Colonic mucosa (tissue), 4 donors: ENCODE measurements at regions not wholly inside any gene's neighbourhood (a gene's known extent, or its start where the extent isn't known, plus 50 kb on each side); places are given as distances from the start of the nearest gene placed in this dataset.

Source experiments
- DNase-seq: peaks from one replicate; pipeline ENCODE4 v3.0.0-alpha.2; 2020
- H3K27ac ChIP-seq: fragments of 200-600 bp; one replicate; pipeline ENCODE4 v1.8.0; 2021
- H3K27me3 ChIP-seq: fragments of 200-600 bp; one replicate; pipeline ENCODE4 v1.8.0; 2021
- H3K36me3 ChIP-seq: fragments of 200-600 bp; one replicate; pipeline ENCODE4 v1.8.0; 2021
- H3K4me1 ChIP-seq: fragments of 200-600 bp; one replicate; pipeline ENCODE4 v1.8.0; 2021; ENCODE audit warnings: mild to moderate bottlenecking
- H3K4me3 ChIP-seq: fragments of 200-600 bp; one replicate; pipeline ENCODE4 v1.8.0; 2021
- H3K9ac ChIP-seq, 2 donors: one replicate each; pipeline ENCODE4 v1.7.0; 2013; ENCODE audit warnings: control low read depth in 2 of 2, low read depth in 2 of 2, low read length in 2 of 2
- H3K9me3 ChIP-seq: fragments of 200-600 bp; one replicate; pipeline ENCODE4 v1.8.0; 2021
- CTCF ChIP-seq: fragments of 200-600 bp; IDR thresholded peaks from one replicate; pipeline ENCODE4 v1.8.0; 2022; ENCODE audit warnings: antibody characterized with exemption, mild to moderate bottlenecking
- intact Hi-C: fragments of 100-400 bp; cut with DNase I; formaldehyde crosslinking; loops from one replicate; pipeline ENCODE4 v1.14.1; 2022
- donor health status: healthy.
- donor health status: DM: no; HTN: no; CAD: no.
- donor health status: DM: no; HTN: no; CAD: no.

DNA sequence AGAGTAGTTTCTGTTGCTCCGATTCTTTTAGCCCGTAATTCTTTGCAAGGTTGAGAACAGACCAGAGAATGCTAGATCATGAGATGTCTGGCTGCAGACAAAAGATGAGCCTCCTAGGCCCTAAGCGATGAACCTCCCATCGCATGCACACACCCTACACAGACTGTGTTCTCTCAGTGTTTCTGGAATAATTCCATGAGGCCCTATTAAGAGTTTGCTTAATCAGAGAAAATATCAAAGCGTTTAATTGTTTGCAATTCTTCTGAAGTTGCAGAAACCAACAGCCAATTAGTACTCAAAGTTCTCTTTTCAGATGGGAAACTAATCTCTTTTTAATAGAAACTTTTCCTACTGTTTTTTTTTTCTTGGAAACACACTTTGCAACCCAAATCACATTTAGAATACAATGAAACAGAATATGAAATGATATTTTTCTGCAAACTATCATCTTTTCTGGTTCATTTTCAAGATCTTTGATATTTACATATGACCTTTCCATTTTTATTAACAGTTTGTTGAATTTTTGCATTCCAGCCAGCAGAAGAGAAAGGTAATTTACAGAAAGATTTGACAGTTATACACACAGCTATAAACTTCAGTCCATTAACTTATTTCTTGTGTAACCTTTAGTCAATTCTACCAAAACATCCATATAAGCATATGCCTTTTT is 1525.6 kb downstream of the ARAP2 start:
- Histone ChIP-seq H3K4me1 (no peaks in the 10 kb centered on the region), H3K4me3 (no peak overlapping the region), H3K9me3 (no peaks in the 10 kb centered on the region), H3K36me3 (no peaks in the 10 kb centered on the region), H3K27me3 (no peaks in the 10 kb centered on the region), H3K9ac (no peak overlapping the region), H3K27ac (no peak overlapping the region)
- no peak for DNase-seq
- intact Hi-C loops = no loop called here
- no peak for TF ChIP-seq CTCF

DNA sequence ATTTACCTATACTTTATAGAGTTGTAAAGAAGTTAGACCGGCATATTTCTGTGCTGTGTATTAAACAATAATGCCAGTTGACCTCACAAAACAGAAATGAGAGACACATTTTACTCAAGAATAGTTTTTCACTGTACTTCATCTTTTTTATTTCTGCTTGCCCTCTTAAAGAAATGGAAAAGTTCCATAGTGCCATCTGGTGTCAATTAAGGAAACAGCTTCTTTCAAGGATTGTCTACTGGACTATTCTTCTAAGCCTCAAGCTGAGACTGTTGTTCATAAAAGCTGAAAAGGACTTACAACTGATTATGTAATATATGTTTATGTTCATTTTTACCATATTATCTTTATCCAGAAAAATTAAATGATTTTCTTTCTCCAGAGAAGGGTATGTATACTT is 1523.7 kb downstream of the ARAP2 start:
- DNase-seq = no peak
- Histone ChIP-seq H3K9ac (no peak overlapping the region), H3K4me1 (no peaks in the 10 kb centered on the region), H3K9me3 (no peaks in the 10 kb centered on the region), H3K36me3 (no peaks in the 10 kb centered on the region), H3K4me3 (no peak overlapping the region), H3K27me3 (no peaks in the 10 kb centered on the region), H3K27ac (no peak overlapping the region)
- intact Hi-C loops = no loop called here
- TF ChIP-seq CTCF = no peak

DNA sequence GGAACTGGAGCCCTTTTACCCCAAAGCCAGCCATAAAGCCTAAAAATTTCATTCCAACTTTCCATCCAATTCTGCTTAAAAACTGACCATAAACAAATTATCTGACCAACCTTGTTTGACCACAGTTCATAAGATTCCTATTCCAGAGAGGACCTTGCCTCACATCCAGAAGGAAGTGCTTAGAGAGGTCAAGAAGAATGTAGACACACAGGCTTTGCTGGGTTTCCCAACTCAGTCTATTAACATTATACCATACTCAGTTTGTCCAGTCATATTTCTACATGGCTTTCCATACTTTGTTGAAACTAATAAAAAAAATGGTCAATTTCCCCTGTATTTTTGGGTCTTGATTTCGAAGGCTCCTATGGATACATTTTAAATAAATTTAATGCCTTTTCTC is 1522.5 kb downstream of the ARAP2 start:
- intact Hi-C loops = no loop called here
- H3K27ac ChIP-seq = no peak overlapping the region
- no peak for DNase-seq
- TF ChIP-seq CTCF = no peak
- no peaks in the 10 kb centered on the region for H3K27me3 ChIP-seq
- H3K9me3 ChIP-seq = no peaks in the 10 kb centered on the region
- no peak overlapping the region for H3K4me3 ChIP-seq
- no peaks in the 10 kb centered on the region for H3K4me1 ChIP-seq
- no peak overlapping the region for H3K9ac ChIP-seq
- no peaks in the 10 kb centered on the region for H3K36me3 ChIP-seq

DNA sequence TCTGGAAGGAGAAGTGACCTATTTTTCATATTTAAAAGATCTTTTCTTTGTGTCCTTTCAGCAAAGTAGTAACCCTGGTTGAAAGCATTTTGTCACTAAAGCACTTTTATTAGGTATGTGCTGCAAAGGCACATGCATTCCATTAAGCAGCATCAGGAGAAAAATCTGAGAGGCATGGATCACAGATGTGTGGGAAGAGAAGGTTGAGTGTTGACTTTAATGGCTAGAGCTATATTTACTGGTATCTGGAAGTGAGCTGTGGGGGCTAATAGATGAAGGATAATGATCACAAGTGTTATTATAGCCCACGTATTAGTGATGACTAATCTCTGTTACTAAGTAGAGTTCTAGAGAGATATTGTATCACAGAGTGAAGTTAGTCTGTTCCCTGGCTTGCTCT is 1520.7 kb downstream of the ARAP2 start:
- Histone ChIP-seq H3K9ac (no peak overlapping the region), H3K36me3 (no peaks in the 10 kb centered on the region), H3K27ac (no peak overlapping the region), H3K4me1 (no peaks in the 10 kb centered on the region), H3K9me3 (no peaks in the 10 kb centered on the region), H3K4me3 (no peak overlapping the region), H3K27me3 (no peaks in the 10 kb centered on the region)
- DNase-seq = no peak
- TF ChIP-seq CTCF = no peak
- intact Hi-C loops = no loop called here

- TF ChIP-seq CTCF = no peak
- intact Hi-C loops = no loop called here
- Histone ChIP-seq H3K4me1 (no peaks in the 10 kb centered on the region), H3K4me3 (no peak overlapping the region), H3K27ac (no peak overlapping the region), H3K27me3 (no peaks in the 10 kb centered on the region), H3K36me3 (no peaks in the 10 kb centered on the region), H3K9ac (no peak overlapping the region), H3K9me3 (no peaks in the 10 kb centered on the region)
- DNase-seq = no peak
Observed at GRCh38 chr4:34724491-34724890, 1519.8 kb downstream of the ARAP2 start.
